Lung (tissue), 11 donors: ENCODE measurements at regions not wholly inside any gene's neighbourhood (a gene's known extent, or its start where the extent isn't known, plus 50 kb on each side); places are given as distances from the start of the nearest gene placed in this dataset.
A peak's percentile ranks its signal among the peaks of the same experiment; 100 is the strongest.

Experiments used
- ATAC-seq: fragments of 200-7000 bp; cut with Tn5 transposase; one replicate; pipeline ENCODE4 v1.9.1; 2020; ENCODE audit warnings: moderate number of reproducible peaks; ENCODE audit not compliant: insufficient read depth, low FRiP score
- DNase-seq, 3 donors: peaks; one replicate each; pipeline ENCODE4 v3.0.0-alpha.2; 2013 to 2017
- H3K27ac ChIP-seq, 2 donors: one replicate each; pipeline ENCODE4 v1.5.1; 2013; ENCODE audit warnings: mild to moderate bottlenecking in 2 of 2, moderate library complexity in 2 of 2, control low read depth in 1 of 2, inconsistent platforms in 1 of 2, low read depth in 1 of 2, low read length in 1 of 2
- H3K27me3 ChIP-seq, 3 donors: one replicate each; pipeline ENCODE4 v1.5.1; 2013; ENCODE audit warnings: low read length in 2 of 3; ENCODE audit not compliant: control insufficient read depth in 3 of 3, insufficient read depth in 3 of 3
- H3K36me3 ChIP-seq, 4 donors: one replicate each; pipeline ENCODE4 v1.5.1; 2013; ENCODE audit warnings: low read length in 4 of 4, mild to moderate bottlenecking in 1 of 4, moderate library complexity in 1 of 4; ENCODE audit not compliant: control insufficient read depth in 4 of 4, insufficient read depth in 4 of 4
- H3K4me1 ChIP-seq, 5 donors: one replicate each; pipeline ENCODE4 v1.5.1; 2013; ENCODE audit warnings: low read length in 5 of 5, mild to moderate bottlenecking in 2 of 5, moderate library complexity in 1 of 5; ENCODE audit not compliant: control insufficient read depth in 5 of 5, insufficient read depth in 5 of 5
- H3K4me3 ChIP-seq: one replicate; pipeline ENCODE4 v1.5.1; 2013; ENCODE audit warnings: mild to moderate bottlenecking, control low read depth, moderate library complexity
- H3K9ac ChIP-seq, 2 donors: one replicate each; pipeline ENCODE4 v1.5.1; 2013; ENCODE audit warnings: low read length in 2 of 2, control low read depth in 1 of 2; ENCODE audit not compliant: insufficient read depth in 1 of 2
- H3K9me3 ChIP-seq, 4 donors: one replicate each; pipeline ENCODE4 v1.5.1; 2013; ENCODE audit warnings: low read length in 3 of 4, mild to moderate bottlenecking in 1 of 4, moderate library complexity in 1 of 4; ENCODE audit not compliant: control insufficient read depth in 4 of 4, insufficient read depth in 3 of 4
- WGBS, 2 donors: extraction: QIAGEN DNeasy Blood & Tissue Kit; methylation state at CpG; one replicate each; pipeline ENCODE4 v1.1.7; 2013; 5-methylcytosine and 5-hydroxymethylcytosine counted together
- TF ChIP-seq, protein P1 (sequence below): IDR thresholded peaks from 2 replicates; pipeline ENCODE4 v1.5.1; 2012; ENCODE audit warnings: mild to moderate bottlenecking; ENCODE audit errors: control extremely low read depth, extremely low read depth
- donor health status: control.
- donor health status: control.
- donor health status: Bipolar disorder and iron deficiency.
- donor health status: healthy.
- donor health status: DM: yes; HTN: yes; CAD: no.

DNA sequence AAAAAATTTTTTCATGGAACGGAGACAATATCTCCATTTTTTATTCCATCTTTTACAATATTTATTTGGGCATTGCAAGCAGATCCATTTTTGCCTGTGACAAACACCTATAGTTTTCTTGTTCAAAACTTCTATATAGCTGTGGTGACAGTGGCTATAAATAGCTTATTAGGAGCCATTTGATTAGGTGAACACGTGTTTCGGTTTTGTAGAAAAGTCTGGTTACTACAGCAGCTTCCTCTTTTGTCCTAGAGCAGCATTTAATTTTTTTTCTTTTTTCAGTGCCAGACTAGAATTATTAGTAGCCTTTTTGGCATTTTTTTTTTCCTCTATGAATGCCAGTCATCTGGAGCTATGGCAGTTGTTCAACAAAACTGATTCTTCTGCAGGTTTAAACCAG, 123.5 kb downstream of the RXFP2 start:
- Histone ChIP-seq H3K9ac (peak overlapping the region in 1 of 2 donors; percentile 4), H3K36me3 (no peaks in the 10 kb centered on the region), H3K9me3 (no peaks in the 10 kb centered on the region), H3K27me3 (no peaks in the 10 kb centered on the region), H3K4me3 (no peak overlapping the region), H3K4me1 (peaks cover 2 to 36% (median 18%) of the 10 kb centered on the region in 5 donors), H3K27ac (no peak overlapping the region)
- ATAC-seq (no peak), DNase-seq (no peak)
- TF ChIP-seq, protein P1, sequence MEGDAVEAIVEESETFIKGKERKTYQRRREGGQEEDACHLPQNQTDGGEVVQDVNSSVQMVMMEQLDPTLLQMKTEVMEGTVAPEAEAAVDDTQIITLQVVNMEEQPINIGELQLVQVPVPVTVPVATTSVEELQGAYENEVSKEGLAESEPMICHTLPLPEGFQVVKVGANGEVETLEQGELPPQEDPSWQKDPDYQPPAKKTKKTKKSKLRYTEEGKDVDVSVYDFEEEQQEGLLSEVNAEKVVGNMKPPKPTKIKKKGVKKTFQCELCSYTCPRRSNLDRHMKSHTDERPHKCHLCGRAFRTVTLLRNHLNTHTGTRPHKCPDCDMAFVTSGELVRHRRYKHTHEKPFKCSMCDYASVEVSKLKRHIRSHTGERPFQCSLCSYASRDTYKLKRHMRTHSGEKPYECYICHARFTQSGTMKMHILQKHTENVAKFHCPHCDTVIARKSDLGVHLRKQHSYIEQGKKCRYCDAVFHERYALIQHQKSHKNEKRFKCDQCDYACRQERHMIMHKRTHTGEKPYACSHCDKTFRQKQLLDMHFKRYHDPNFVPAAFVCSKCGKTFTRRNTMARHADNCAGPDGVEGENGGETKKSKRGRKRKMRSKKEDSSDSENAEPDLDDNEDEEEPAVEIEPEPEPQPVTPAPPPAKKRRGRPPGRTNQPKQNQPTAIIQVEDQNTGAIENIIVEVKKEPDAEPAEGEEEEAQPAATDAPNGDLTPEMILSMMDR: no peak
- 51 to 60% methylated on average over 3 of the region's 3 CpGs for WGBS, 2 donors

DNA sequence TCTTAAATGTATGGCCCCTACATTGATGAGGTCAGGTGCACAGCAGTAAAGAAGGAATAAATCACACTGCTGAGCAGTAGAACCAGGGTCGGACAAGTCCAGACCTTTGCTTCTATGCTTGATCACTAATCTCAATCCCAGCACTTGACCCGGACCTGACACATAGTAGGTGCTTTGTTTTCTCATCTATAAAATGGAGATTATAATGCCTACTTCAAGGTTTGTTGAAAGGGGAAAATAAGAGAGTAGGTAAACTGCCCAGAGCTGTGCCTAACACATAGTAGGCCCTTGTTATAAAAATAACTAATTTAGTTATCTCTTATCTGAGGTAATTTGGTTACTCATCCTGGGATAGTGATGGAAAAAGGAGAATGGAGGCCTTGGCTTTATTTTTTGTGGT, 125.0 kb downstream of the RXFP2 start:
- WGBS, 2 donors: 91 to 95% methylated on average over 2 of the region's 2 CpGs
- DNase-seq: no peak
- Histone ChIP-seq H3K4me3 (no peak overlapping the region), H3K36me3 (no peaks in the 10 kb centered on the region), H3K9ac (no peak overlapping the region), H3K9me3 (no peaks in the 10 kb centered on the region), H3K27me3 (no peaks in the 10 kb centered on the region), H3K4me1 (peaks cover 2 to 30% (median 18%) of the 10 kb centered on the region in 5 donors), H3K27ac (no peak overlapping the region)
- TF ChIP-seq, protein P1: no peak
- no peak for ATAC-seq

GRCh38 chr13:31866099-31866498, 126.8 kb downstream of the RXFP2 start:
- no peak for DNase-seq
- no peak overlapping the region for H3K27ac ChIP-seq
- H3K9ac ChIP-seq: no peak overlapping the region
- H3K9me3 ChIP-seq: no peaks in the 10 kb centered on the region
- TF ChIP-seq, protein P1: no peak
- H3K4me1 ChIP-seq: peaks cover 0 to 22% (median 4%) of the 10 kb centered on the region in 5 donors
- no peaks in the 10 kb centered on the region for H3K27me3 ChIP-seq
- ATAC-seq: no peak
- H3K4me3 ChIP-seq: no peak overlapping the region
- no peaks in the 10 kb centered on the region for H3K36me3 ChIP-seq

DNA sequence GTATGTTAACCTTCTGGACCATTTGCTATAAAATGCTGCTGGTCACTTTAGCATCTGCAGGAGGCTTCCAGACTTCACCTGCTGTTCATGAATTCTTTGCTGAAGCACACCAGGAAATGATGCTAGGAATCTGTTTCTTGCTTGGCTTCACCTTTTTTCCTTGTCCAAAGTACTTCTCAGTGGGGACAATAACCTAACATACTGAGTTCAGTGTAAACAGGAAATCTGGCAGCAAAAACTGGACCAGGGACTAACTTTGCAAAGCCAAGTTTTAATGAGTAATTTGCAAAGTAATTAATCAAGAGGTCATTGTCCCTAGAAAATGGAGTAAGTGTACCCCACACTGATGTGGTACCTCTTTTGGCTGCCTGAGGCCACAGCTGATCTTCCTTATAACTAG, 128.4 kb downstream of the RXFP2 start:
- DNase-seq (no peak), ATAC-seq (no peak)
- H3K4me3 ChIP-seq: no peak overlapping the region
- no peaks in the 10 kb centered on the region for H3K27me3 ChIP-seq
- TF ChIP-seq, protein P1: no peak
- H3K27ac ChIP-seq: no peak overlapping the region
- H3K9ac ChIP-seq: no peak overlapping the region
- H3K4me1 ChIP-seq: peaks cover 0 to 14% (median 0%) of the 10 kb centered on the region in 5 donors
- H3K9me3 ChIP-seq: no peaks in the 10 kb centered on the region
- no peaks in the 10 kb centered on the region for H3K36me3 ChIP-seq
